WTC11 (cell line): ENCODE measurements at regions not wholly inside any gene's neighbourhood (a gene's known extent, or its start where the extent isn't known, plus 50 kb on each side); places are given as distances from the start of the nearest gene placed in this dataset.

Source experiments
- CREM ChIP-seq: sonication (generic); formaldehyde crosslinking; IDR thresholded peaks from 2 replicates; pipeline ENCODE4 v1.8.1; 2022; ENCODE audit warnings: mild to moderate bottlenecking, missing genetic modification reagents, moderate library complexity
- ETV6 ChIP-seq: sonication (generic); formaldehyde crosslinking; IDR thresholded peaks from 2 replicates; pipeline ENCODE4 v1.8.1; 2022; ENCODE audit warnings: mild to moderate bottlenecking, missing genetic modification reagents
- FOXJ3 ChIP-seq: sonication (generic); formaldehyde crosslinking; IDR thresholded peaks from 2 replicates; pipeline ENCODE4 v1.9.0; 2021; ENCODE audit warnings: missing genetic modification reagents, mild to moderate bottlenecking, borderline replicate concordance
- HMGXB4 ChIP-seq: sonication (generic); formaldehyde crosslinking; IDR thresholded peaks from 2 replicates; pipeline ENCODE4 v1.8.1; 2023; ENCODE audit warnings: mild to moderate bottlenecking, moderate library complexity, missing genetic modification reagents
- MAX ChIP-seq: sonication (generic); formaldehyde crosslinking; IDR thresholded peaks from 2 replicates; pipeline ENCODE4 v1.8.0; 2022; ENCODE audit warnings: mild to moderate bottlenecking, missing genetic modification reagents
- NFYB ChIP-seq: sonication (generic); formaldehyde crosslinking; conservative IDR thresholded peaks from 2 replicates; pipeline ENCODE4 v1.8.0; 2022; ENCODE audit warnings: low read depth, missing genetic modification reagents
- NR2C2 ChIP-seq: sonication (generic); formaldehyde crosslinking; IDR thresholded peaks from 2 replicates; pipeline ENCODE4 v1.8.0; 2022; ENCODE audit warnings: mild to moderate bottlenecking, missing genetic modification reagents

DNA sequence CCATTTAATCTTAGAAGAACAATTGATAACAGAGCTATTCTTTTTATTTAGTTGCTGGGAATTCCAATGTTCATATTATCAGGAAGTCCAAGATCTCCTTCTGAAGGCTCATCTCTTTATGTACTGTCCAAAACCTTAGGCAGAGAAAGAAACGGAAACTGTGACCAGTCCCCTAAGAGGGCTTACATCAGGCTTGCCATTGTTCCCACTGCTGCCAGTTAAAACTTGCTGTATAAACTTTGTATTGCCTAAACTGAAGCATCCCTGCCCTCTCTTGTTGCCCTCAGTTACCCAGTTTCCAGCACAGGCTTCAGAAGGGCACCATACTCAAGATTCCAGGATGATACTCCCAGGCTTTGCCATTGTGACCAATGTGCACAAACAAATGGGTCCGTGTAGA is 435.2 kb upstream of the NAALADL2 start:
- TF ChIP-seq CREM (no peak), MAX (CRISPR knock-in tag) (no peak), NFYB (CRISPR knock-in tag) (no peak), HMGXB4 (no peak), FOXJ3 (CRISPR knock-in tag) (no peak), ETV6 (no peak), NR2C2 (CRISPR knock-in tag) (no peak)
